ENCODE measurements at regions not wholly inside any gene's neighbourhood (a gene's known extent, or its start where the extent isn't known, plus 50 kb on each side); places are given as distances from the start of the nearest gene placed in this dataset.
"Not testable (repeated sequence)": the region's sequence is repeated elsewhere in the genome, so short reads cannot be mapped to it uniquely, and the experiment has no call there.

DNA sequence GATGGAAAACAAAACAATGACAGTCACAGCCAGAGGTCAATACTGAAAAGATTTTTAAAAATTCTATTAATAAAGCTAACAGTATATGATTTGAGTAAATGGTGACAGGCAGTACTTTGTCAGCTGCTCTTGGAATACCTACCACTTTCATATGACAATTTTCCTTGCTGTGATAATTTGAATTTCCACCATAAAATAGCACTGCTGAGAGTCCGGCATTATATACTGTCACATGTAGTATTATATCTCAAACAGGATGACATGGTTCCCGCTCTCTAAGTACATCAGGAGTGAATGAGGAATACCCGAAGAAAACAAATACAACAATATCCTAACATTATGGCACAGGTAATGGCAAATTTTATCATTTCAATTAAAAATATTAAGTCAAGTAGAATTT lies 146.8 kb upstream of the TMPRSS15 start:
- H3K27ac ChIP-seq = no peak overlapping the region
- TF ChIP-seq, protein P1, sequence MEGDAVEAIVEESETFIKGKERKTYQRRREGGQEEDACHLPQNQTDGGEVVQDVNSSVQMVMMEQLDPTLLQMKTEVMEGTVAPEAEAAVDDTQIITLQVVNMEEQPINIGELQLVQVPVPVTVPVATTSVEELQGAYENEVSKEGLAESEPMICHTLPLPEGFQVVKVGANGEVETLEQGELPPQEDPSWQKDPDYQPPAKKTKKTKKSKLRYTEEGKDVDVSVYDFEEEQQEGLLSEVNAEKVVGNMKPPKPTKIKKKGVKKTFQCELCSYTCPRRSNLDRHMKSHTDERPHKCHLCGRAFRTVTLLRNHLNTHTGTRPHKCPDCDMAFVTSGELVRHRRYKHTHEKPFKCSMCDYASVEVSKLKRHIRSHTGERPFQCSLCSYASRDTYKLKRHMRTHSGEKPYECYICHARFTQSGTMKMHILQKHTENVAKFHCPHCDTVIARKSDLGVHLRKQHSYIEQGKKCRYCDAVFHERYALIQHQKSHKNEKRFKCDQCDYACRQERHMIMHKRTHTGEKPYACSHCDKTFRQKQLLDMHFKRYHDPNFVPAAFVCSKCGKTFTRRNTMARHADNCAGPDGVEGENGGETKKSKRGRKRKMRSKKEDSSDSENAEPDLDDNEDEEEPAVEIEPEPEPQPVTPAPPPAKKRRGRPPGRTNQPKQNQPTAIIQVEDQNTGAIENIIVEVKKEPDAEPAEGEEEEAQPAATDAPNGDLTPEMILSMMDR (conservative IDR thresholded peaks at IDR 0.05) = no peak

DNA sequence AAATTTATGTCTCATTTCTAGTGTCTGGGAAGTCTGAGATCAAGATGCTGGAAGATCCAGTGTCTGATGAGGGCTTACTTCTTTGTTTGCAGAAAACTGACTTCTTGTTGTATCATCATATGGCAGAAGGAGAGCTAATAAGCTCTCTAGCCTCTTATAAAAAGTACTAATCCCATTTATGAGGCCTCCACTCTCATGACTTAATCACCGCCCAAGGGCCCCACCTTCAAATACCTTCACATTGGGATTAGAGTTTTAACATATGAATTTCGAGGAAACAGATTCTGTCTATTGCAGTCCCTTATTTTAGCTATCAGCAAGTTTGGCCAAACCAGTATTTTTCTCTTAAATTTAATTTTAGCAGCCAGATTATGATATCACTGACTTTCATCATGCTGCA lies 150.2 kb upstream of the TMPRSS15 start:
- TF ChIP-seq, protein P1 (conservative IDR thresholded peaks at IDR 0.05) = no peak

DNA sequence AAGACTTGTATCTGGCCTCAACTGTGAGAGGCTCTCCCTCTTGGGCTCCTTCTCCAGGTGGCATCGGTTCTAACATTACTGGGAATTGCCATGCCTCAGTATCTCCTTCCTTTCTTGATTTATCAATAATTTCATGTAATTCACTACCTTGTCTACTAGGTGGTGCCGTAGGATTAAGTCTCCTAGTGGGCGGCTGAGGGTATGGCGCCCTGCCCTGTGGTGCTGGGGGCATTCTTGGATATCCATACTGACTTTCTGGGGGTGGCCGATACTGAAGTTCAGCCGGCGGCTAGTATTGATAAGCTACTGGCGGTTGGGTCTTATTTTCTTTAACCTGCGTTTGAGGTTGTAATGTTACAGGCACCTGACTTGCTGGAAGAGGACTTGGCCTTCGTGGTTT lies 164.2 kb upstream of the TMPRSS15 start:
- H3K27ac ChIP-seq = not testable (repeated sequence)

More for the DNA sequence above, 150.2 kb upstream of the TMPRSS15 start:
- no peak overlapping the region for H3K27ac ChIP-seq

DNA sequence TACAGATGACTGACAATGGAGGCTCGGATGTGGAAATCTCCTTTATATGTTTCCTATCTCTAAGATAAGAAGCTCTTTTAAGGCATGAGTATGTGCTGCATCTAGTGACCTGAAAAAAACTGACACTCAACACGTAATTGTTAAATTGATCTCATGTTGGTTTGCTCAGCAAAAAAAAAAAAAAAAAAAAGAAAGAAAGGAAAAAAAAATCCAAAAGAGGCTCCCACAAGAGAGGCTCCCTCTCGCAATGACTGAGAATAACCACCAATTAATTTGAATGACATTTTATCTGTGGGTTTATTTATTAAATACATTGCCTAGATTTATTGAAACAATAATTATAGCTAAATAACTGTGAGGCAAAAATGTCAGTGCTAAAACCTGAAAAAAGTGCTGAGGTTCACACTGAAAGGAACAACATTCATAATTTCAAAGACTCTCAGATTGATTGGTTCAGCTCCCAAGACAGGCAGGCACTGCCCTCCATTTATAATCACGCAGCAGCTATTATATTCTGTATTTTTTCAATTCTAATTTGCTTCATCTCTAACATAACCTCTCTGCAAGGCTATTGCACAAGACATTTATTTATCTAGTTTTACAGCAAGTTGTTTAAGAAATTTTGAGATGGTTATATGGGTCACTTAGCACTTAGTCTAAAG lies 184.5 kb upstream of the TMPRSS15 start:
- TF ChIP-seq, protein P1 (conservative IDR thresholded peaks at IDR 0.05) = no peak
- no peak overlapping the region for H3K27ac ChIP-seq

DNA sequence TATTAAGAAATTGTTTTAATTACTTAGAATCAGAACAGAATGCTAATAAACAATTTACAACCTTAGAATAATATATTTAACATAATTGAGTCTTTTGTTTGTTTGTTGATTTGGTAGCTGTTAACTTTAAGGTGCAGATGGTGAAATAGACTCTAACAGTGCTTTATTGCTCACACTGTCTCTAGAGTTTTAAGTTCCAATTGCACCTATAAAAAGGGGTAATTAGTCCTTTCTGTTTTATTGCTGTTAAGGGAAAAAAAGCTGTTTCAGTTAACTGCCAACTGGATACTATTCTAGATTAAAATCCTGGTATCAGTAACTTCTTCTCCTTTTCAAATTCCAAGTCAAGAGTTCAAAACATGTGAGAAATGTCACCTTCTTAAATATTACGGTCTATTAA lies 197.6 kb upstream of the TMPRSS15 start:
- no peak overlapping the region for H3K27ac ChIP-seq
- TF ChIP-seq, protein P1 (conservative IDR thresholded peaks at IDR 0.05) = no peak

DNA sequence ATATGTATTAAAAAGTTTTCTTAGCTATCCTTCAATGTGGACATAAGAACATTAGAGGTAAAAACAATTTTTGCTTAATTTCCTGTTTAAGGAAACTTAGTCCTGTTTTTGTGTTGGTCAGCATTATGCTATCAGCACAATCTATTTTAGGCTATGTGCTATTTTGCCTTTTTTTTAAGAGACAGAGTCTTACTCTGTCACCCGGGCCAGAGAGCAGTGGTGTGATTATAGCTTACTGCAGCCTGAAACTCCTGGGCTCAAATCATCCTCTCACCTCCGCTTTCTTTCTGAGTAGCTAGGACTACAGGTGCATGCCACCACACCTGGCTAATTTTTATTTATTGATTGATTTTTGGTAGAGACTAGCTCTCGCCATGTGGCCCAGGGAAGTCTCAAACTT lies 199.1 kb upstream of the TMPRSS15 start:
- no peak overlapping the region for H3K27ac ChIP-seq
- TF ChIP-seq, protein P1 (conservative IDR thresholded peaks at IDR 0.05) = no peak

DNA sequence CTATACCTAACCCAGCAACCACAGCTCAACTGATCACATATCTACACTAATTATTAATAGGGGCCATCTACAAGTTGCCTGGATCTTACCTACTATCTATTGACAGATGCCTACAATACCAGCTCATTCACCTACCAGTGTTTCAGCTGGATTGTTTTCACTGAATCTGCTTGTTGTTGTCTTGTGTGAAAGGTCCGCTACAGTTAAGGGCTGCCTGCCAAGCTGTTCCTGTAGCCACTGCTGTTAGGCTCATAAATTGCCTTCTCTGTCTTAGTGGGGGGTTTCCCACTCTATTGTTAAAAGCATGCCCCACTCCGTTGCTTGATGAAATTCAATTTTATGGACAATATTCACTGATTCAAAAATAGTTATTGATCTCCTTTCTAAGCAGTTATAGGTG lies 199.7 kb upstream of the TMPRSS15 start:
- H3K27ac ChIP-seq = no peak overlapping the region
- TF ChIP-seq, protein P1 (conservative IDR thresholded peaks at IDR 0.05) = no peak

DNA sequence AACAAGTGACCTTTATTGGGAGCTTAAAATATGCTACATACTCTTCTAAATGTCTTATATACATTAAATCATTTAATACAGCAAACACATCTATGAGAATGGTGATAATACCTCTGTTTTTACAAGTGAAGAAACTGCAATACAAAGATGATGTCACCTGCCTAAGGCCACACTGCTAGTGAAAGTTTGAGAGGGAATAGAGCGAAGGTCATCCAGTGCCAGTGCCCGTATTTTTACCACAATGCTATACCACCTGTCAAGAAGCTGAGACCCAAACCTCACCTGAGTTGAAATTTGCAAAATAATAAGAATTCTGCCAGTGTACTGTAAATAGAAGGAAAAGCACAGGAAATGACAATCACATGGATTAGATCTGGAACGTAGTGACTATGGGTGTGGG lies 200.4 kb upstream of the TMPRSS15 start:
- TF ChIP-seq, protein P1 (conservative IDR thresholded peaks at IDR 0.05) = no peak
- no peak overlapping the region for H3K27ac ChIP-seq

All from VCaP (cell line).